GM18511 (cell line): ENCODE measurements at regions not wholly inside any gene's neighbourhood (a gene's known extent, or its start where the extent isn't known, plus 50 kb on each side); places are given as distances from the start of the nearest gene placed in this dataset.

Source experiments
- ATAC-seq: cut with Tn5 transposase; IDR thresholded peaks from one replicate; pipeline ENCODE4 v1.9.1; 2021; ENCODE audit warnings: mild to moderate bottlenecking, moderate library complexity; ENCODE audit not compliant: unreplicated experiment

GRCh38 chr15:95658799-95659198 is 671.7 kb upstream of the NR2F2 start:
- no peak for ATAC-seq

GRCh38 chr15:95659656-95660055 is 670.8 kb upstream of the NR2F2 start:
- ATAC-seq: no peak

GRCh38 chr15:95662638-95663037 is 667.9 kb upstream of the NR2F2 start:
- no peak for ATAC-seq

GRCh38 chr15:95663156-95664100 is 667.1 kb upstream of the NR2F2 start:
- ATAC-seq: no peak

- no peak for ATAC-seq
Measured at GRCh38 chr15:95664450-95664849, 666.0 kb upstream of the NR2F2 start.

GRCh38 chr15:95669146-95669922 is 661.2 kb upstream of the NR2F2 start:
- no peak for ATAC-seq

- no peak for ATAC-seq
Measured at GRCh38 chr15:95674031-95674430, 656.5 kb upstream of the NR2F2 start.

- no peak for ATAC-seq
Measured at GRCh38 chr15:95676500-95676899, 654.0 kb upstream of the NR2F2 start.

GRCh38 chr15:95679847-95680582 is 650.5 kb upstream of the NR2F2 start:
- ATAC-seq: no peak

- no peak for ATAC-seq
Measured at GRCh38 chr15:95680728-95681127, 649.8 kb upstream of the NR2F2 start.

GRCh38 chr15:95681836-95682544 is 648.5 kb upstream of the NR2F2 start:
- ATAC-seq: no peak

GRCh38 chr15:95684126-95684525 is 646.4 kb upstream of the NR2F2 start:
- ATAC-seq: no peak

GRCh38 chr15:95684693-95685115 is 645.8 kb upstream of the NR2F2 start:
- no peak for ATAC-seq

GRCh38 chr15:95687061-95687460 is 643.4 kb upstream of the NR2F2 start:
- ATAC-seq: no peak

- ATAC-seq: no peak
Measured at GRCh38 chr15:95687686-95688085, 642.8 kb upstream of the NR2F2 start.

- no peak for ATAC-seq
Measured at GRCh38 chr15:95690631-95691340, 639.7 kb upstream of the NR2F2 start.

GRCh38 chr15:95693917-95694316 is 636.6 kb upstream of the NR2F2 start:
- ATAC-seq: no peak

GRCh38 chr15:95698230-95698629 is 632.3 kb upstream of the NR2F2 start:
- no peak for ATAC-seq

- no peak for ATAC-seq
Measured at GRCh38 chr15:95698951-95699350, 631.5 kb upstream of the NR2F2 start.

- ATAC-seq: no peak
Measured at GRCh38 chr15:95699578-95699977, 630.9 kb upstream of the NR2F2 start.
